Panc1 (cell line): ENCODE measurements at regions not wholly inside any gene's neighbourhood (a gene's known extent, or its start where the extent isn't known, plus 50 kb on each side); places are given as distances from the start of the nearest gene placed in this dataset.

ENCODE experiments used
- ATAC-seq: fragments of 200-7000 bp; cut with Tn5 transposase; 2 replicates; pipeline ENCODE4 v1.9.1; 2020; ENCODE audit warnings: mild to moderate bottlenecking, moderate library complexity
- BruUV-seq: library from RNA; stranded (reverse); fragments of 400-500 nt; replicated peaks from 2 replicates; lab custom pipeline; 2021; lab: Mats Ljungman, UMichigan
- CTCF ChIA-PET: fragments of 300-600 bp; sonication (Branson Sonifier 250); formaldehyde crosslinking; loops from one replicate; lab custom pipeline; 2022; ENCODE audit warnings: antibody characterized with exemption; lab: Charles Lee
- POLR2A ChIA-PET: fragments of 300-600 bp; sonication (Branson Sonifier 250); formaldehyde crosslinking; loops from one replicate; lab custom pipeline; 2022; ENCODE audit warnings: antibody characterized with exemption; lab: Charles Lee
- DNase-seq: peaks from one replicate; pipeline ENCODE4 v3.0.0-alpha.2; 2010; ENCODE audit warnings: low read depth, low spot score
- H3K27ac ChIP-seq: 2 replicates; pipeline ENCODE4 v1.5.1; 2011; ENCODE audit warnings: mild to moderate bottlenecking, low read length, inconsistent platforms
- H3K27me3 ChIP-seq: fragments of 200-500 bp; sonication (Bioruptor generic); 2 replicates; pipeline ENCODE4 v1.6.0; 2014; ENCODE audit warnings: low read length, inconsistent platforms; ENCODE audit not compliant: control insufficient read depth, insufficient read depth
- H3K36me3 ChIP-seq: fragments of 200-500 bp; sonication (Bioruptor generic); 2 replicates; pipeline ENCODE4 v1.5.1; 2014; ENCODE audit warnings: inconsistent platforms, mild to moderate bottlenecking, low read length, moderate library complexity; ENCODE audit not compliant: control insufficient read depth, insufficient read depth
- H3K4me1 ChIP-seq: 2 replicates; pipeline ENCODE4 v1.5.1; 2011; ENCODE audit warnings: inconsistent platforms, mild to moderate bottlenecking, low read length, moderate library complexity; ENCODE audit not compliant: control insufficient read depth, insufficient read depth
- H3K4me3 ChIP-seq, 2 experiments: 2 replicates each; pipeline ENCODE4 v1.5.1; 2011 to 2012; ENCODE audit warnings: low read depth in 2 of 2, low read length in 2 of 2, mild to moderate bottlenecking in 2 of 2, inconsistent platforms in 1 of 2, moderate library complexity in 1 of 2
- H3K9me3 ChIP-seq: fragments of 200-500 bp; sonication (Bioruptor generic); 2 replicates; pipeline ENCODE4 v1.5.1; 2014; ENCODE audit warnings: low read depth, mild to moderate bottlenecking, inconsistent platforms, low read length, moderate library complexity; ENCODE audit not compliant: control insufficient read depth, insufficient read depth
- POLR2AphosphoS5 ChIP-seq: IDR thresholded peaks from 2 replicates; pipeline ENCODE4 v1.6.1; 2012; ENCODE audit warnings: mild to moderate bottlenecking, low read depth, low read length, moderate library complexity
- SIN3A ChIP-seq: IDR thresholded peaks from 2 replicates; pipeline ENCODE4 v1.6.1; 2012; ENCODE audit warnings: low read depth, mild to moderate bottlenecking, low read length, moderate library complexity, borderline replicate concordance; ENCODE audit not compliant: insufficient read depth
- TCF7L2 ChIP-seq: IDR thresholded peaks from 2 replicates; pipeline ENCODE4 v1.6.1; 2011; ENCODE audit warnings: mild to moderate bottlenecking, low read depth, low read length, inconsistent platforms
- in situ Hi-C: cut with HindIII; loops from 2 replicates; pipeline ENCODE4 v1.10.0; 2016; ENCODE audit warnings: low sequenced_read_pairs, low pct_unique_long_range_greater_than_20kb
- intact Hi-C: fragments of 100-400 bp; cut with micrococcal nuclease; formaldehyde crosslinking; loops from one replicate; pipeline ENCODE4 v1.10.0; 2022; ENCODE audit not compliant: unreplicated experiment
- TF ChIP-seq, protein P1 (sequence below): fragments of 450-650 bp; IDR thresholded peaks from 2 replicates; pipeline ENCODE4 v1.5.1; 2017; ENCODE audit warnings: mild to moderate bottlenecking
- TF ChIP-seq, protein P2 (sequence below), 2 experiments: IDR thresholded peaks; 2 replicates each; pipeline ENCODE4 v1.6.1; 2011 to 2012; ENCODE audit warnings: low read depth in 2 of 2, control low read depth in 1 of 2, low read length in 1 of 2, mild to moderate bottlenecking in 1 of 2, moderate library complexity in 1 of 2; ENCODE audit not compliant: insufficient read depth in 1 of 2

GRCh38 chr5:61758711-61759110 lies 426.7 kb downstream of the ZSWIM6 start:
- ChIA-PET POLR2A (interaction anchor here (0.5 kb wide), 1 partner anchor 127 kb away, joined by 5 read pairs; no protein-coding TSS in a partner anchor), CTCF (no interaction called here)
- ATAC-seq (no peak), DNase-seq (no peak)
- Histone ChIP-seq H3K9me3 (no peaks in the 10 kb centered on the region), H3K4me3 (no peak overlapping the region), H3K27ac (no peak overlapping the region), H3K27me3 (no peaks in the 10 kb centered on the region), H3K4me1 (no peaks in the 10 kb centered on the region), H3K36me3 (no peaks in the 10 kb centered on the region)
- intact Hi-C loops: no loop called here
- in situ Hi-C loops: no loop called here
- TF ChIP-seq TCF7L2 (no peak), POLR2AphosphoS5 (no peak), SIN3A (no peak)
- TF ChIP-seq, protein P1, sequence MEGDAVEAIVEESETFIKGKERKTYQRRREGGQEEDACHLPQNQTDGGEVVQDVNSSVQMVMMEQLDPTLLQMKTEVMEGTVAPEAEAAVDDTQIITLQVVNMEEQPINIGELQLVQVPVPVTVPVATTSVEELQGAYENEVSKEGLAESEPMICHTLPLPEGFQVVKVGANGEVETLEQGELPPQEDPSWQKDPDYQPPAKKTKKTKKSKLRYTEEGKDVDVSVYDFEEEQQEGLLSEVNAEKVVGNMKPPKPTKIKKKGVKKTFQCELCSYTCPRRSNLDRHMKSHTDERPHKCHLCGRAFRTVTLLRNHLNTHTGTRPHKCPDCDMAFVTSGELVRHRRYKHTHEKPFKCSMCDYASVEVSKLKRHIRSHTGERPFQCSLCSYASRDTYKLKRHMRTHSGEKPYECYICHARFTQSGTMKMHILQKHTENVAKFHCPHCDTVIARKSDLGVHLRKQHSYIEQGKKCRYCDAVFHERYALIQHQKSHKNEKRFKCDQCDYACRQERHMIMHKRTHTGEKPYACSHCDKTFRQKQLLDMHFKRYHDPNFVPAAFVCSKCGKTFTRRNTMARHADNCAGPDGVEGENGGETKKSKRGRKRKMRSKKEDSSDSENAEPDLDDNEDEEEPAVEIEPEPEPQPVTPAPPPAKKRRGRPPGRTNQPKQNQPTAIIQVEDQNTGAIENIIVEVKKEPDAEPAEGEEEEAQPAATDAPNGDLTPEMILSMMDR: no peak
- TF ChIP-seq, protein P2, sequence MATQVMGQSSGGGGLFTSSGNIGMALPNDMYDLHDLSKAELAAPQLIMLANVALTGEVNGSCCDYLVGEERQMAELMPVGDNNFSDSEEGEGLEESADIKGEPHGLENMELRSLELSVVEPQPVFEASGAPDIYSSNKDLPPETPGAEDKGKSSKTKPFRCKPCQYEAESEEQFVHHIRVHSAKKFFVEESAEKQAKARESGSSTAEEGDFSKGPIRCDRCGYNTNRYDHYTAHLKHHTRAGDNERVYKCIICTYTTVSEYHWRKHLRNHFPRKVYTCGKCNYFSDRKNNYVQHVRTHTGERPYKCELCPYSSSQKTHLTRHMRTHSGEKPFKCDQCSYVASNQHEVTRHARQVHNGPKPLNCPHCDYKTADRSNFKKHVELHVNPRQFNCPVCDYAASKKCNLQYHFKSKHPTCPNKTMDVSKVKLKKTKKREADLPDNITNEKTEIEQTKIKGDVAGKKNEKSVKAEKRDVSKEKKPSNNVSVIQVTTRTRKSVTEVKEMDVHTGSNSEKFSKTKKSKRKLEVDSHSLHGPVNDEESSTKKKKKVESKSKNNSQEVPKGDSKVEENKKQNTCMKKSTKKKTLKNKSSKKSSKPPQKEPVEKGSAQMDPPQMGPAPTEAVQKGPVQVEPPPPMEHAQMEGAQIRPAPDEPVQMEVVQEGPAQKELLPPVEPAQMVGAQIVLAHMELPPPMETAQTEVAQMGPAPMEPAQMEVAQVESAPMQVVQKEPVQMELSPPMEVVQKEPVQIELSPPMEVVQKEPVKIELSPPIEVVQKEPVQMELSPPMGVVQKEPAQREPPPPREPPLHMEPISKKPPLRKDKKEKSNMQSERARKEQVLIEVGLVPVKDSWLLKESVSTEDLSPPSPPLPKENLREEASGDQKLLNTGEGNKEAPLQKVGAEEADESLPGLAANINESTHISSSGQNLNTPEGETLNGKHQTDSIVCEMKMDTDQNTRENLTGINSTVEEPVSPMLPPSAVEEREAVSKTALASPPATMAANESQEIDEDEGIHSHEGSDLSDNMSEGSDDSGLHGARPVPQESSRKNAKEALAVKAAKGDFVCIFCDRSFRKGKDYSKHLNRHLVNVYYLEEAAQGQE (IDR thresholded peaks at IDR 0.05; ENCODE audit: insufficient read depth in 1 of 2, low read depth in 2 of 2, low read length in 1 of 2): no peak
- no TSS peak for BruUV-seq

- Histone ChIP-seq H3K4me1 (no peaks in the 10 kb centered on the region), H3K4me3 (no peak overlapping the region), H3K36me3 (no peaks in the 10 kb centered on the region), H3K27me3 (peaks cover 6% of the 10 kb centered on the region), H3K27ac (no peak overlapping the region), H3K9me3 (no peaks in the 10 kb centered on the region)
- intact Hi-C loops: no loop called here
- POLR2A ChIA-PET: no interaction called here
- CTCF ChIA-PET: no interaction called here
- ATAC-seq (no peak), DNase-seq (no peak)
- in situ Hi-C loops: no loop called here
- TF ChIP-seq, protein P2 (IDR thresholded peaks at IDR 0.05; ENCODE audit: insufficient read depth in 1 of 2, low read depth in 2 of 2, low read length in 1 of 2): no peak
- TF ChIP-seq POLR2AphosphoS5 (no peak), SIN3A (no peak), TCF7L2 (no peak)
- TF ChIP-seq, protein P1: no peak
- BruUV-seq: no TSS peak
These were observed 433.4 kb downstream of the ZSWIM6 start for GRCh38 chr5:61765471-61765870.
